A673 (cell line): ENCODE measurements at regions not wholly inside any gene's neighbourhood (a gene's known extent, or its start where the extent isn't known, plus 50 kb on each side); places are given as distances from the start of the nearest gene placed in this dataset.

ENCODE experiments used
- EZH2 ChIP-seq: fragments of 200-600 bp; sonication (generic); IDR thresholded peaks from 2 replicates; pipeline ENCODE4 v1.6.1; 2017; ENCODE audit warnings: borderline replicate concordance, low read depth, mild to moderate bottlenecking, mixed read lengths, antibody characterized with exemption, low read length; ENCODE audit not compliant: poor library complexity, severe bottlenecking
- TF ChIP-seq, protein P1 (sequence below): fragments of 300-800, 200-600 bp; sonication (generic); conservative IDR thresholded peaks from 2 replicates; pipeline ENCODE4 v1.5.1; 2017; ENCODE audit warnings: low read depth, mild to moderate bottlenecking, antibody characterized with exemption, low read length, moderate library complexity, mixed read lengths

DNA sequence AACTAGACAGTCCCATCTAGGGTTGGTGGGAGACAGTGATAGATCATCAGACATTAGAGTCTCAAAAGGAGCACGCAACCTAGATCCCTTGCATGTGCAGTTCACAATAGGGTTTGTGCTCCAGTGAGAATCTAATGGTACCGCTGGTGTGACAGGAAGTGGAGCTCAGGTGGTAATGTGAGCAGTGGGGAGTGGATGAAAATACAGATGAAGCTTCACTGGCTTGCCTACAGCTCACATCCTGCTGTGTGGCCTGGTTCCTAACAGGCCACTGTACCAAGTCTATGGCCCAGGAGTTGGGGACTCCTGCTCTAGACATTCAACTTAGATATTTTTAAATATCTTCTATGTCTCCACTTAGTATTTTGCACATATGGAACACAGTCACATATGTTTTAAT lies 231.1 kb upstream of the NRIP1 start:
- TF ChIP-seq, protein P1, sequence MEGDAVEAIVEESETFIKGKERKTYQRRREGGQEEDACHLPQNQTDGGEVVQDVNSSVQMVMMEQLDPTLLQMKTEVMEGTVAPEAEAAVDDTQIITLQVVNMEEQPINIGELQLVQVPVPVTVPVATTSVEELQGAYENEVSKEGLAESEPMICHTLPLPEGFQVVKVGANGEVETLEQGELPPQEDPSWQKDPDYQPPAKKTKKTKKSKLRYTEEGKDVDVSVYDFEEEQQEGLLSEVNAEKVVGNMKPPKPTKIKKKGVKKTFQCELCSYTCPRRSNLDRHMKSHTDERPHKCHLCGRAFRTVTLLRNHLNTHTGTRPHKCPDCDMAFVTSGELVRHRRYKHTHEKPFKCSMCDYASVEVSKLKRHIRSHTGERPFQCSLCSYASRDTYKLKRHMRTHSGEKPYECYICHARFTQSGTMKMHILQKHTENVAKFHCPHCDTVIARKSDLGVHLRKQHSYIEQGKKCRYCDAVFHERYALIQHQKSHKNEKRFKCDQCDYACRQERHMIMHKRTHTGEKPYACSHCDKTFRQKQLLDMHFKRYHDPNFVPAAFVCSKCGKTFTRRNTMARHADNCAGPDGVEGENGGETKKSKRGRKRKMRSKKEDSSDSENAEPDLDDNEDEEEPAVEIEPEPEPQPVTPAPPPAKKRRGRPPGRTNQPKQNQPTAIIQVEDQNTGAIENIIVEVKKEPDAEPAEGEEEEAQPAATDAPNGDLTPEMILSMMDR, result no peak
- TF ChIP-seq EZH2, result no peak
